K562 (cell line): ENCODE measurements at regions not wholly inside any gene's neighbourhood (a gene's known extent, or its start where the extent isn't known, plus 50 kb on each side); places are given as distances from the start of the nearest gene placed in this dataset.

Experiments
- ARHGAP35 ChIP-seq: fragments of 450-650 bp; IDR thresholded peaks from 2 replicates; pipeline ENCODE4 v1.6.1; 2018; ENCODE audit not compliant: partially characterized antibody
- EP300 ChIP-seq: IDR thresholded peaks from 2 replicates; pipeline ENCODE4 v1.6.1; 2012; ENCODE audit warnings: low read length, improper control_type of control experiment
- HDAC6 ChIP-seq: IDR thresholded peaks from 2 replicates; pipeline ENCODE4 v1.6.1; 2012; ENCODE audit warnings: low read depth, mild to moderate bottlenecking, control low read depth, inconsistent platforms, low read length, moderate library complexity
- LEF1 ChIP-seq: fragments of 450-650 bp; IDR thresholded peaks from 2 replicates; pipeline ENCODE4 v1.6.1; 2016; ENCODE audit warnings: mild to moderate bottlenecking
- PHTF2 ChIP-seq: fragments of 250-450 bp; sonication (Bioruptor Pico); IDR thresholded peaks from 2 replicates; pipeline ENCODE4 v1.5.0; 2021; ENCODE audit warnings: mild to moderate bottlenecking
- RAD51 ChIP-seq: fragments of 450-650 bp; IDR thresholded peaks from 2 replicates; pipeline ENCODE4 v1.7.1; 2016; ENCODE audit warnings: low read depth, mild to moderate bottlenecking, borderline replicate concordance
- SMARCC2 ChIP-seq: fragments of 450-650 bp; IDR thresholded peaks from 2 replicates; pipeline ENCODE4 v1.6.1; 2017; ENCODE audit warnings: antibody characterized with exemption, moderate library complexity, mild to moderate bottlenecking, low read depth
- ZNF324 ChIP-seq: fragments of 250-450 bp; sonication (Bioruptor Pico); IDR thresholded peaks from 2 replicates; pipeline ENCODE4 v1.4.0; 2020; ENCODE audit warnings: mild to moderate bottlenecking
- ZNF707 ChIP-seq: fragments of 250-450 bp; sonication (Bioruptor Pico); conservative IDR thresholded peaks from 2 replicates; pipeline ENCODE4 v1.8.0; 2022; ENCODE audit warnings: inconsistent platforms, mild to moderate bottlenecking, moderate library complexity
- TF ChIP-seq, protein P1 (sequence below), 3 experiments: IDR thresholded peaks in 2 of 3; conservative IDR thresholded peaks in 1 of 3; 2 replicates each; pipeline ENCODE4 v1.5.1; 2011 to 2012; ENCODE audit warnings: low read length in 3 of 3, mild to moderate bottlenecking in 3 of 3, control low read depth in 2 of 3, improper control_type of control experiment in 1 of 3, inconsistent platforms in 1 of 3, low read depth in 1 of 3, mixed read lengths in 1 of 3, moderate library complexity in 1 of 3; ENCODE audit not compliant: insufficient read depth in 2 of 3
- TF ChIP-seq, protein P2 (sequence below): sonication (generic); formaldehyde crosslinking; IDR thresholded peaks from 2 replicates; pipeline ENCODE4 v1.9.0; 2022; ENCODE audit warnings: mild to moderate bottlenecking, missing genetic modification reagents
- TF ChIP-seq, protein P3 (sequence below): fragments of 250-450 bp; sonication (Bioruptor Pico); IDR thresholded peaks from 2 replicates; pipeline ENCODE4 v1.4.0; 2020; ENCODE audit warnings: mild to moderate bottlenecking, moderate library complexity

DNA sequence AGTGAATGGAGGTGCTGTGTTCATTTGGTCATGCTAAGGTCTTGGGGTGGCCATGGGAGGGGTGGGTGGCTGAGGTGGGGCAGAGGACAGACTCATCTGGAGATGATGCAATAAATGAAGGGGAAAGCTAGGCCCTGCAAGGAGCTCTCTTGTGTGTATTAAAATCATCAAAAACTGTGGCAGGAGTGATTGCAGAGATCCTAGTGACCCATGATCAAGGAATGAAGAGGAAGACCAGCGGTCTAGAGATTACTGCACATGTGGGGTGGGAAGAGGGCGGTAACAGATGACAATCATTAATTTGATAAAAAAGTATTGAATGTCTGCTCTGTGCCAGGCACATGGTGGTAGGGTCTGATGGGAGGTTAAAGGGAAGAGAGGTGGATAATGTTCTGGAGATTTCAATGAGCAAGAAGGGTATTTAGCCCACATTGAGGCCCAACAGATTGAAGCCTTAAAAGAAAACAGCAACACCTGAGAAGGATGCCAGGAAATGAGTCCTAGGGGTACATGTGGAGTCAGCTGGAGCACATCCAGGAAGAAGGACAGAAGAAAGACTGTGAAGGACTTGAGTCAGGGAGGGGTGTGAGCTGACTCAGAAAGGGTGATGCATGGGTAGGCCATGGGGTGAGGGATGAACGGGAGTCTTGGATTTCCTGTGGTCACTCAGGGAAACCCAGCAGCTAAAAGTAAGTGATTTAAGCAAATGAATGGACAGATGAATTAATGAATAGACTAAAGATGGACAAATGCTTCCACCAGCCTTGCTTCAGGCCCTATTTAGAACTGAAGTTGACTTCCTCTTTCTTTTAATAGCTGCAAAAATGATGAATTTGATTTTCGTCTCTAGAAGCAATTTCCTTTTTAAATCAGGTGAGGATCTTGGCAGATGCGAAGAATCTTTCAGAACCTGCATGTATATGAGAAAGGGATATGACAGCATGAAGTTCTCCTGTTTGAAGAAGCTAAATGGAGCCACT is 83.1 kb upstream of the IGFBP3 start:
- TF ChIP-seq LEF1 (no peak), SMARCC2 (no peak), ZNF324 (CRISPR knock-in tag) (no peak), HDAC6 (no peak), RAD51 (no peak), PHTF2 (CRISPR knock-in tag) (no peak), EP300 (no peak), ARHGAP35 (no peak), ZNF707 (CRISPR knock-in tag) (no peak)
- TF ChIP-seq, protein P1, sequence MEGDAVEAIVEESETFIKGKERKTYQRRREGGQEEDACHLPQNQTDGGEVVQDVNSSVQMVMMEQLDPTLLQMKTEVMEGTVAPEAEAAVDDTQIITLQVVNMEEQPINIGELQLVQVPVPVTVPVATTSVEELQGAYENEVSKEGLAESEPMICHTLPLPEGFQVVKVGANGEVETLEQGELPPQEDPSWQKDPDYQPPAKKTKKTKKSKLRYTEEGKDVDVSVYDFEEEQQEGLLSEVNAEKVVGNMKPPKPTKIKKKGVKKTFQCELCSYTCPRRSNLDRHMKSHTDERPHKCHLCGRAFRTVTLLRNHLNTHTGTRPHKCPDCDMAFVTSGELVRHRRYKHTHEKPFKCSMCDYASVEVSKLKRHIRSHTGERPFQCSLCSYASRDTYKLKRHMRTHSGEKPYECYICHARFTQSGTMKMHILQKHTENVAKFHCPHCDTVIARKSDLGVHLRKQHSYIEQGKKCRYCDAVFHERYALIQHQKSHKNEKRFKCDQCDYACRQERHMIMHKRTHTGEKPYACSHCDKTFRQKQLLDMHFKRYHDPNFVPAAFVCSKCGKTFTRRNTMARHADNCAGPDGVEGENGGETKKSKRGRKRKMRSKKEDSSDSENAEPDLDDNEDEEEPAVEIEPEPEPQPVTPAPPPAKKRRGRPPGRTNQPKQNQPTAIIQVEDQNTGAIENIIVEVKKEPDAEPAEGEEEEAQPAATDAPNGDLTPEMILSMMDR (IDR thresholded peaks at IDR 0.05 in 2 of 3, conservative IDR thresholded peaks at IDR 0.05 in 1 of 3; ENCODE audit: insufficient read depth in 2 of 3, low read depth in 1 of 3, low read length in 3 of 3): no peak
- TF ChIP-seq, protein P2, sequence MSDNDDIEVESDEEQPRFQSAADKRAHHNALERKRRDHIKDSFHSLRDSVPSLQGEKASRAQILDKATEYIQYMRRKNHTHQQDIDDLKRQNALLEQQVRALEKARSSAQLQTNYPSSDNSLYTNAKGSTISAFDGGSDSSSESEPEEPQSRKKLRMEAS (CRISPR knock-in tag): no peak
- TF ChIP-seq, protein P3, sequence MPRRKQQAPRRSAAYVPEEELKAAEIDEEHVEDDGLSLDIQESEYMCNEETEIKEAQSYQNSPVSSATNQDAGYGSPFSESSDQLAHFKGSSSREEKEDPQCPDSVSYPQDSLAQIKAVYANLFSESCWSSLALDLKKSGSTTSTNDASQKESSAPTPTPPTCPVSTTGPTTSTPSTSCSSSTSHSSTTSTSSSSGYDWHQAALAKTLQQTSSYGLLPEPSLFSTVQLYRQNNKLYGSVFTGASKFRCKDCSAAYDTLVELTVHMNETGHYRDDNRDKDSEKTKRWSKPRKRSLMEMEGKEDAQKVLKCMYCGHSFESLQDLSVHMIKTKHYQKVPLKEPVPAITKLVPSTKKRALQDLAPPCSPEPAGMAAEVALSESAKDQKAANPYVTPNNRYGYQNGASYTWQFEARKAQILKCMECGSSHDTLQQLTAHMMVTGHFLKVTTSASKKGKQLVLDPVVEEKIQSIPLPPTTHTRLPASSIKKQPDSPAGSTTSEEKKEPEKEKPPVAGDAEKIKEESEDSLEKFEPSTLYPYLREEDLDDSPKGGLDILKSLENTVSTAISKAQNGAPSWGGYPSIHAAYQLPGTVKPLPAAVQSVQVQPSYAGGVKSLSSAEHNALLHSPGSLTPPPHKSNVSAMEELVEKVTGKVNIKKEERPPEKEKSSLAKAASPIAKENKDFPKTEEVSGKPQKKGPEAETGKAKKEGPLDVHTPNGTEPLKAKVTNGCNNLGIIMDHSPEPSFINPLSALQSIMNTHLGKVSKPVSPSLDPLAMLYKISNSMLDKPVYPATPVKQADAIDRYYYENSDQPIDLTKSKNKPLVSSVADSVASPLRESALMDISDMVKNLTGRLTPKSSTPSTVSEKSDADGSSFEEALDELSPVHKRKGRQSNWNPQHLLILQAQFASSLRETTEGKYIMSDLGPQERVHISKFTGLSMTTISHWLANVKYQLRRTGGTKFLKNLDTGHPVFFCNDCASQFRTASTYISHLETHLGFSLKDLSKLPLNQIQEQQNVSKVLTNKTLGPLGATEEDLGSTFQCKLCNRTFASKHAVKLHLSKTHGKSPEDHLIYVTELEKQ (CRISPR knock-in tag): no peak
